ENCODE measurements at regions not wholly inside any gene's neighbourhood (a gene's known extent, or its start where the extent isn't known, plus 50 kb on each side); places are given as distances from the start of the nearest gene placed in this dataset.

DNA sequence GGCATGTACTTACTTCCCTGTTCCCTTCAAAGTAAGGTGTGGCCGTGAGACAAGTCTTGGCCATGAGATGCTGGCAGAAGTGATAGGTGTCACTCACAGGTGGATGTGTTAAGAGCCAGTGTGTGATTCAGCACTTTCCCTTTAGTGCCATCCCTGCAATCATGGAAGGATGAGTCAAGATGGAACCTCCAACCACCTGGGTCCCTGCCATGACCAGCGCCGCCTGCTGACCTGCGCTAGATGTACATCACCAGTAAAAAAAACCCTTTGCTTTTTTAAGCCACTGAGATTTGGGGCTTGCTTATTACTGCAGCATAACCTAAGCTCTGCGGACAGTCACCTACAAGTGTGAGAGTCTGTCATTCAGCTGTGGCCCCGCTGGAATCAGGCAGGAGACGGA is 71.7 kb downstream of the TOMM20 start:
- TF ChIP-seq, protein P1, sequence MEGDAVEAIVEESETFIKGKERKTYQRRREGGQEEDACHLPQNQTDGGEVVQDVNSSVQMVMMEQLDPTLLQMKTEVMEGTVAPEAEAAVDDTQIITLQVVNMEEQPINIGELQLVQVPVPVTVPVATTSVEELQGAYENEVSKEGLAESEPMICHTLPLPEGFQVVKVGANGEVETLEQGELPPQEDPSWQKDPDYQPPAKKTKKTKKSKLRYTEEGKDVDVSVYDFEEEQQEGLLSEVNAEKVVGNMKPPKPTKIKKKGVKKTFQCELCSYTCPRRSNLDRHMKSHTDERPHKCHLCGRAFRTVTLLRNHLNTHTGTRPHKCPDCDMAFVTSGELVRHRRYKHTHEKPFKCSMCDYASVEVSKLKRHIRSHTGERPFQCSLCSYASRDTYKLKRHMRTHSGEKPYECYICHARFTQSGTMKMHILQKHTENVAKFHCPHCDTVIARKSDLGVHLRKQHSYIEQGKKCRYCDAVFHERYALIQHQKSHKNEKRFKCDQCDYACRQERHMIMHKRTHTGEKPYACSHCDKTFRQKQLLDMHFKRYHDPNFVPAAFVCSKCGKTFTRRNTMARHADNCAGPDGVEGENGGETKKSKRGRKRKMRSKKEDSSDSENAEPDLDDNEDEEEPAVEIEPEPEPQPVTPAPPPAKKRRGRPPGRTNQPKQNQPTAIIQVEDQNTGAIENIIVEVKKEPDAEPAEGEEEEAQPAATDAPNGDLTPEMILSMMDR (IDR thresholded peaks at IDR 0.05; ENCODE audit: insufficient read depth, low read depth, low read length) = no peak
- TF ChIP-seq EZH2 (IDR thresholded peaks at IDR 0.05; ENCODE audit: insufficient read depth, low read length) = no peak

Measured in astrocyte (in vitro differentiated cells and primary cell).